DOHH2 (cell line): ENCODE measurements at regions not wholly inside any gene's neighbourhood (a gene's known extent, or its start where the extent isn't known, plus 50 kb on each side); places are given as distances from the start of the nearest gene placed in this dataset.

Experiments
- CTCF ChIP-seq: fragments of 200-600 bp; sonication (generic); IDR thresholded peaks from one replicate; pipeline ENCODE4 v1.5.1; 2014; ENCODE audit warnings: antibody characterized with exemption, mild to moderate bottlenecking, low read depth, low read length; ENCODE audit not compliant: poor library complexity, severe bottlenecking
- EZH2phosphoT487 ChIP-seq: fragments of 200-600 bp; sonication (generic); IDR thresholded peaks from 2 replicates; pipeline ENCODE4 v1.6.1; 2017; ENCODE audit warnings: borderline replicate concordance, mild to moderate bottlenecking, antibody characterized with exemption, low read length, moderate library complexity, mixed read lengths

GRCh38 chr2:167719410-167719809 lies 528.0 kb downstream of the STK39 start:
- TF ChIP-seq CTCF (no peak), EZH2phosphoT487 (no peak)
